ENCODE measurements at regions not wholly inside any gene's neighbourhood (a gene's known extent, or its start where the extent isn't known, plus 50 kb on each side); places are given as distances from the start of the nearest gene placed in this dataset.

GRCh38 chr15:38062696-38063095 is 128.3 kb downstream of the TMCO5A start:
- Mint-ChIP-seq H3K9me3 (ENCODE audit: unreplicated experiment) (no peaks in the 10 kb centered on the region), H3K4me3 (ENCODE audit: unreplicated experiment) (peak overlapping the region; percentile 51), H3K36me3 (ENCODE audit: unreplicated experiment) (no peaks in the 10 kb centered on the region), H3K27ac (ENCODE audit: unreplicated experiment) (peak overlapping the region; percentile 83), H3K27me3 (ENCODE audit: unreplicated experiment) (no peaks in the 10 kb centered on the region), H3K4me1 (ENCODE audit: unreplicated experiment) (peaks cover 65% of the 10 kb centered on the region)
- TF ChIP-seq CTCF (IDR thresholded peaks at IDR 0.05), result no peak
- no peak for DNase-seq (ENCODE audit: extremely low spot score, unreplicated experiment)

GRCh38 chr15:38065721-38066345 is 131.4 kb downstream of the TMCO5A start:
- Mint-ChIP-seq H3K4me1 (ENCODE audit: unreplicated experiment) (peaks cover 64% of the 10 kb centered on the region), H3K27me3 (ENCODE audit: unreplicated experiment) (no peaks in the 10 kb centered on the region), H3K9me3 (ENCODE audit: unreplicated experiment) (no peaks in the 10 kb centered on the region), H3K4me3 (ENCODE audit: unreplicated experiment) (no peak overlapping the region), H3K36me3 (ENCODE audit: unreplicated experiment) (no peaks in the 10 kb centered on the region), H3K27ac (ENCODE audit: unreplicated experiment) (peak overlapping the region; percentile 91)
- no peak for DNase-seq (ENCODE audit: extremely low spot score, unreplicated experiment)
- no peak for TF ChIP-seq CTCF (IDR thresholded peaks at IDR 0.05)

GRCh38 chr15:38066612-38067011 is 132.2 kb downstream of the TMCO5A start:
- DNase-seq (ENCODE audit: extremely low spot score, unreplicated experiment), result no peak
- H3K9me3 Mint-ChIP-seq (ENCODE audit: unreplicated experiment), result no peaks in the 10 kb centered on the region
- H3K27me3 Mint-ChIP-seq (ENCODE audit: unreplicated experiment), result no peaks in the 10 kb centered on the region
- H3K4me1 Mint-ChIP-seq (ENCODE audit: unreplicated experiment), result peaks cover 59% of the 10 kb centered on the region
- no peak overlapping the region for H3K4me3 Mint-ChIP-seq (ENCODE audit: unreplicated experiment)
- H3K27ac Mint-ChIP-seq (ENCODE audit: unreplicated experiment), result no peak overlapping the region
- TF ChIP-seq CTCF (IDR thresholded peaks at IDR 0.05), result no peak
- H3K36me3 Mint-ChIP-seq (ENCODE audit: unreplicated experiment), result no peaks in the 10 kb centered on the region

GRCh38 chr15:38068626-38069391 is 134.4 kb downstream of the TMCO5A start:
- peak overlapping the region; percentile 71 for H3K4me3 Mint-ChIP-seq (ENCODE audit: unreplicated experiment)
- no peak for TF ChIP-seq CTCF (IDR thresholded peaks at IDR 0.05)
- peak overlapping the region; percentile 99 for H3K27ac Mint-ChIP-seq (ENCODE audit: unreplicated experiment)
- DNase-seq (ENCODE audit: extremely low spot score, unreplicated experiment), result no peak
- no peaks in the 10 kb centered on the region for H3K36me3 Mint-ChIP-seq (ENCODE audit: unreplicated experiment)
- H3K9me3 Mint-ChIP-seq (ENCODE audit: unreplicated experiment), result no peaks in the 10 kb centered on the region
- peaks cover 58% of the 10 kb centered on the region for H3K4me1 Mint-ChIP-seq (ENCODE audit: unreplicated experiment)
- no peaks in the 10 kb centered on the region for H3K27me3 Mint-ChIP-seq (ENCODE audit: unreplicated experiment)

GRCh38 chr15:38069511-38070011 is 135.1 kb downstream of the TMCO5A start:
- Mint-ChIP-seq H3K27ac (ENCODE audit: unreplicated experiment) (peak overlapping the region; percentile 99), H3K4me3 (ENCODE audit: unreplicated experiment) (peak overlapping the region; percentile 71), H3K9me3 (ENCODE audit: unreplicated experiment) (no peaks in the 10 kb centered on the region), H3K4me1 (ENCODE audit: unreplicated experiment) (peaks cover 65% of the 10 kb centered on the region), H3K27me3 (ENCODE audit: unreplicated experiment) (no peaks in the 10 kb centered on the region), H3K36me3 (ENCODE audit: unreplicated experiment) (no peaks in the 10 kb centered on the region)
- DNase-seq (ENCODE audit: extremely low spot score, unreplicated experiment), result no peak
- no peak for TF ChIP-seq CTCF (IDR thresholded peaks at IDR 0.05)
